RKO (cell line): ENCODE measurements at regions not wholly inside any gene's neighbourhood (a gene's known extent, or its start where the extent isn't known, plus 50 kb on each side); places are given as distances from the start of the nearest gene placed in this dataset.

Experiments
- DNase-seq: peaks from one replicate; pipeline ENCODE4 v3.0.0-alpha.2; 2016; ENCODE audit warnings: low spot score

DNA sequence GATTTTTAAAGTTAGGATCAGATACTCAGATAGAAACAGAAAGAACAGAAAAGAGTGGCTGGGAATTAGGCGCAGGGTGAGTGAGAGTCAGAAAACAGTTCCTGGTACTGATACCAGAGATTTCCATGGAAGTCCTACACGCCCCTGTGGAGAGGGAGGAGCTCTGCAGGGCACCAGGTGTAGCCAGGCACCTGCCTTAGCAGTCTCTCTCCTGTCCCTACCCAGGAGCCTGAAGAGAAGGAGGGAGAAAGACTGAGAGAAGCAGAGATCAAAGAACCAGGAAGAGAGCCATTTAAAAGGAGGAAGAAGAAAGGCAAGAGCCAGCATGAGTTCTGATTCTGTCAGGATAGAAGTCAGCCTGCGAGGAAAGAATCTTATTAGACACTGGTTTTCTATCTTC is 65.0 kb downstream of the CBLN1 start:
- DNase-seq: no peak

DNA sequence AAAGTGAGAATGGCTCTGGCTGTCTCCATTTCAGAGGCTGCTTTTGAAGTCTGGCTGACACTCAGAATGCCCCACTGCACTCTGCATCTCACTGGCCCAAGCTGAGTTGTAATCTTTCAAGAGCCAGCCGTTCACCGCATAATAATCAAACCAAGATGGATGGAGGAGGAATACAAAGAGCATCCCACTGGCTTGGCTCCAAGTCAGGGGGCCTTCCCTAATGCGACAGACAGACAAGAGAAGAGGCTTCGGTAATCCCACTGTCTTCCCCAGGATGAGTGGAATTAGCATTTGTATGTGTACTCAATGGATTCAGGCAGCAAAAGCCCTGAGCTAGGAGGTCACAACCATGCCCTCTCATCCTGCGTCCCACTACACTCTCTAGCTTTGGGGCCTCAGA is 68.0 kb downstream of the CBLN1 start:
- DNase-seq: no peak

DNA sequence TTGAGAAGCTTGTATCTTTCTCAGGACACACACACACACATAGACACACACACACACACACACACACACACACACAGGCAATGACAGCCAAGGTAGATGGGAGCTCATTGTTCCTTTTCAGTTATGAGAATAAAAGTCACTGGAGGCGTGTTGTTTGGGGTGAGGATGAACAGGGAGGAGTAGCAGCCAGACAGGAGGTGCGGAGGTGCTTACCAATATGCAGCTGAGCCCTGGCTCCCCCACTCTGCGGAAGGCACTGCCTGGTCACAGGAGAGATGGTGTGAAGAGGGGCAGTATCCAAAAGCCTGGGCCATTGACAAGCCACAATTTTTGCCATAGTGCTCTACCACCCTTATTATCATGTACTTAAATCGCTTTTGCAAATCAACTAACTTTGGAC is 77.4 kb downstream of the CBLN1 start:
- DNase-seq: no peak

DNA sequence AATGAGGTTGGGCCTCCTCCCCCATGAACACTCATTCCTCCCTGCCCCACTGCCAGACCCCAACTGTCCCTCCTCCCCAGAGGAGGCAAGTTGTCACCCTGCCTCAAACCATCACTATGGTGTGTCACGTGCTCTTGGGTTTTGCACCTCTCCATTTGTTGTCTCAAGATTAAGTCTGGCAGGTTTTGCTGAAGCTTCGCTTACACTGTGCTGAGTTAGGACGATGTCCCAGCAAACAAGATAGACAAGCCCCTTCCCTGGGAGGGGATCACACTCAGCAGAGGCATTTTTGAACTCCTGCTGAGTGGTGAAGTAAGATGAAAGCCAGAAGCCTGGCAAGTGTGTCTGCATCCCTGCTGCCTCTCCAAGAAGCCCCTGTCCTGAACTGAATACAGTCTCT is 78.3 kb downstream of the CBLN1 start:
- DNase-seq: no peak

DNA sequence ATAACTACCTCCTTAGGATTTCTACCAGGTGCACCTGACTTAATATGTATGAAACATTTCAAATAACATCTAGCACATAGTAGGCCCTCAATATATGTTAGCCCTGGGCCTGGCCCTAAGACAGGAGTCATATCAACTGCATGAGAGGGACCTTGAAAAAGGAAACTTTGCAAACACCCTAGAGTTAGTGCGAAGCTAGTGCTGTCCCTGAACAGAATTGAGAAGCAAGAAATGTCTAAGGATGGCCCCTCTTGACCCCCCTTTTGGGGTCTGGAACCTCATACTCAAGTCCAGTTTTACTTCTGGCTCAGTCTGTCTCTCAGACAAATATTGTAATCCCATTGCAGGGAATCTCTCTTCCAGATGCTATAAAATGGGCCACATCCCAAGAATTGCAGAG is 80.5 kb downstream of the CBLN1 start:
- DNase-seq: no peak

DNA sequence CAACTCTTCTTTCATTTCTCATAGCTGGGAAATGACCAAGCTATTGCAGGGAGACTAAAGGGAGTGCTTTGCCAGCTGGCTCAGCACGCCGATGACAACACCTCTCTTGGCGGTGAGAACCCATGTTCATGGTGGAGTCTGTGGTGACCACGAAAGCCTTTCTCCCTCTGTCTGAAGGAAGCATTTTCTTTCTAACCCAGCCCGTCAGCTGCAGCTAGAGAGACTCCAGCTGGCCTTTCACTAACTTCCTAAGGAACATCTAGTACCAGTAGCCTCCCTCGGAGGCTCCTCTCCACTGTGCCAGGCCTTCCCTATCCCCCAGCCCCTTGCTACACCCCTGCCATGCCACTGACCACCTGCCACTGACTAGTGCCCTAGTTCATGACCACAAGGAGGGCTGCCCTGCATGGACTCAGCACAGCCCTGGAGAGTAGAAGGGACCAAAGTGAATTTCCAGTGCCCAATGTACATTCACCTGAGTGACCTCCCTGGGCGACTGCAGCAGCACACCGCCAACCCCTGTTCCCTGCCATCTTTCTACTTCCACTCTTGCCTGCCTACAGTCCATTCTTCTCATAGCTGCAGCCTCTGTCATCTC is 81.3 kb downstream of the CBLN1 start:
- no peak for DNase-seq

DNA sequence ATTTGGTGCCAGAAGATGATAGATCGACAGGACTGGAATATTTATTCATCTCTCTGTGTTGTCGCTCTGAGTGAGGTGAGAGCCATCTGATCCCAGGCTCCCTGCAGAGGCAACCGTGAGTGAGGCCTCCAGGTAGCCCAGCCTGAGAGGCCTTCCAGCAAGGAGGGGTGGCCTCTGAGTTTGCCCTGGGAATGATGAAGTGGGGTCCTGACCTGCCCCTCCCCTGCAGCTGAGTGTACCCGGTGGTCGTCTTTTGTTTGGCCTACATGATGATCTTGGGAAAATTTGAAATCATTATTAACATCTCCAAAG is 86.4 kb downstream of the CBLN1 start:
- DNase-seq: no peak

DNA sequence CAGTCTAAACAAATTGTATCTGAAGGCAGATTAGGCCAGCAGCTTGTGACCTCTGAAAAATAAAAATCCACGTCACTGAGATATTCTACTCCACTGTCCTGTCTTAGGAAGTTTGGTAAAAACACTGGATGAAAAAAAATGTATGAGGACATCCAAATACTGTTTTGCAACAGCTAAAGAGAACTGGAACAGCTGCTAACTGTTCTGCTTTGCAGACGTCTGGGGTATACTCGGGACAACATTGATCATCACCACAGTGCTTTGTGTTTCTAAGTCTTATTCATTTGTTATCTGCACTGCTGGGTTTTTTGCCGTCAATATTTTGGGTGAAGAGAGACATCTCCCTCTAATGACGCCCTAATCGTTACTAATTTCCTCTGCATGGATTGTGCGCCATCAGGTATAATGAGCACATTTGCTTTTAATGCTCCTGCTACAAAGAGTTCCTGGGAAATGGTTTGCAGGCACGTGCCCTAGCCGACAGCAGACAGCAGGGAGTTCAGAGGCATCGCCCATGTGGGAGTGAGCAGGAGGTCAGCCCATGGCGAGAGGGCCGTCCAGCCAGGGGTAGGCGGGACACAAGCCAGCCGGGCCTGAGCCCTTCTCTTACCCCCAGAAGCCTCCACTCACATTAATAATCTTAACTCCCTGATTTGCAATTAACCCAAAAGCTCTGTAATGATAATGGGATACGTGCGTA is 87.0 kb downstream of the CBLN1 start:
- no peak for DNase-seq

DNA sequence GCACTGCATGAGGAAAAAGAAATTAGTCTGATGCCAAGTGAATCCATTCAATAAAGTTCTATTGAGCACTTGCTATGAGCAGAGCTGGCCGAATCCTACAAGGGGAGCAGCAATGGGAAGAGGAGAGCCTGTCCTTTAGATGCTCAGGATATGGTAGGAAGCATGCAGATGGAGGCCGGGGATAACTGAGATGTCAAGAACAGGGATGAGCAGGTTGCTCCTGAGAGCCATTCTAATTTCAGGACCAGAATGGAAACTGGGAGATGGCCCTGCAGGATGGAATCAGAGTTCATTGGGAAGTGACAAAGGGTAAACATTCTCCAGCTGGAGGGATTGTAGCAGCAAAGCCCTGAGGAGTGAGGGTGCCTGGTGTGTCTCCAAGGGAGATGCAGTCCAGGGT is 88.0 kb downstream of the CBLN1 start:
- DNase-seq: no peak

DNA sequence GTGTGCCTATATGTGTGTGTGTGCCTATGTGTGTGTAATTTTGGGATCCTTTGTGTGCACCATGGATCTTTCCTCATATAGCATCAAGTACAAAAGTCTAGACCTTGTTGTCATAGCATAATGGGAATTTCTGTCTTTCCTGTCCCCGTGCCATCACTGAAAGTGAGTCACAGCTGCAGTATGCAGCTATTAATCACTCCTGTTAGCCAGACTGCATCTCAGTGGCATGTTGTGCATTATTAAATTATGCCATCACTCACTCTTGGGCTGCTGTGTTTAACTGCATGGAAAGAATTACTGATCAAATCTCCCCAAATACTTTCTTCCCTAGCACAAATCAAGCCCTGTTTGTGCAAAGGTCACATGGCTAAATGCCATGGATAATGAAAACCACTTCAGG is 92.4 kb downstream of the CBLN1 start:
- peak; percentile 51 for DNase-seq

DNA sequence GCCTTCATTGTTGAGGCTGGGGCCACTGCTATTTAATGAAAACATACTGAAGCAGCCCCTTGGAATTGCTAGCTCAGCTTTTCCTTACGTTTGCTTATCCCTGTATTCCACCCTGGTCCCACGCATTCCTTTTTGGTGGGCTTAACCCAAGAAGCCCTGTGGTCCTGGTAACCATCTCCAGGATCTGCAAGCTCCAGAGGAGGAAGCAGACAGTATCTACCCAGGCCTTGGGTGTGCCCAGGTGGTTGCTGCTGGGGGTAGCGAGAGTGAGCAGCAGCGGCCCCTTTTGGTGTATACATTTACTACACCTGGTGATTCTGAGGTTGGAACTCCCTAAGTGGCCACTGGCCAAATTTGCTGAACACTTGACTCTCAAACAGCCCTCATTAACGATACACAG is 97.7 kb downstream of the CBLN1 start:
- no peak for DNase-seq

DNA sequence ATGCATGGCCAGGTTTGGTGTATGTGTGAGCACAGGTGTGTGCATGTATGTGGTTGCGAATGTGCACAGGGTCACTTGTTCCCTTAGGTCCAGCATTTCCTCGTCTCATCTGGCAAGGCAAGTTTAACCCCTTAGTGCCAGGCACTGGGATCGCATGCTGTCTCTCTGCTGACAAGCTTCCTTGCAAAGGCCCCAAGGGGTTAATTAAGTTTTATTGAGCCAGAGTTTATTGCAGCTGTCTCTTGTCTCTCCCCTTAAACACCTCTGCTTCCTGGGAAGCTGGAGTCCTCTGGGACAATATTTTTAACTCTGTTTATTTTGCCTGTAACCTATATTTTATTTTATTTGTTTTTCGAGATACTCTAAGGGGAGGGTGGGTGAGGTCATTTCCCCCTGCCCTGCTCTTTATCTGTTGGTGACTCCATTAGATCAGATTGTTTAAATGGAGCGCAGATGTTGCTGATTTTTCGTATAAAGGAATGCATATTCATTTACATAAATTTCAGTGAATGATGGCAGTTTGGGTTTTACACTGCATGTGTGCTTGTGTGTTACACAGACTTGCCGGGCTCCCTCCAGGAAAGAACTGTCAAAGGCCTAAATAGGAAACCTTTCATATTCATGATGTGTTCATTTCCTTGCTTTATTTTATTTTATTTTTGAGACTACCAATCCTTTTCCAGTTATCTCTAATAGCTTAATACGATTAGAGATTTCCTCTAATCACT is 99.7 kb downstream of the CBLN1 start:
- no peak for DNase-seq

DNA sequence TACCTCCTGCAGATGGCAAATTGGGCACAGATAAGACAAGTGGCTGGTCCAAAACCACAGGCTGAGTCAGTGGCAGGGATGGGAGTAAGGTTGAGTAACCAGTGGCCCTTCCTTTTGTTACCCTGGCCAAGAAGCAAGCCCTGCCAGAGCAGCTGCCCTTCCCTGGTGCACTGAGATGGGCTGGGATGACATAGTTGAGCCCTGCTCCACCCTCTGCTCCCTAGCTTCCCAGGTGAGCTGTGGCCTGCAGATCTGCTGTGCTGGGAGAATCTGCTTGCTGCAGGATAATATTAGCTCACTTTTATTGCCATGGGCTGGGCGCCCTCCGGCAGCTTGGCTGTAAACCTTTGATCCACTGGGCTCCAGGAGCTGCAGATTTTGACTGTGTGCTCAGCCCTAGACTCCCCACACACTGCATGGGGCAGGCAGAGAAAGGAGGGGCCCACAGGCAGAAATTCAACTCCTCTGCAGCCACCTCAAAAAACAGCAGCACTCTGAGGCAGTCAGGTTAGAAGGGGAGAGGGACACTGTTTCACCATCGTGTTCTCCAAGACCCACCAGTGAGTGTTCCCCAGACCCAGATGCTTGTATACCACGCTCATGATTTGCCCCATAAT is 101.8 kb downstream of the CBLN1 start:
- no peak for DNase-seq

DNA sequence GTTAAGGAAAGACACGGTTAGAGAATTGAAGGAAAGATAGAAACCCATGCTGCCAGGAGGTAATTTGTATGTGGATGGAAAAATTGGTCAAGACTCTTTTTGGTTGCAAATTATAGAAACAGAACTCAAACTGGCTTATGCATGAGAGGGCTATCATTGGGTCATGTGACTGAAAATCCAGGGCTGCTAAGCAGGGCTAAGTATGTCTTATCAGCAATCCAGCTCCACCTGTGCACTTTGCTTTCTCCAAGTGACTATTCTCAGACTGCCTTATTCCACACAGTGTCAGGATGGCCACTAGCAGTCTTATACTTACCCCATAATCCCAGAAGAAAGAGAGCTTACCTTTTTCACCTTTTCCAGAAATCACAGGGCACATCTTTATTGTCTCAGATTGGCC is 113.5 kb downstream of the CBLN1 start:
- no peak for DNase-seq

DNA sequence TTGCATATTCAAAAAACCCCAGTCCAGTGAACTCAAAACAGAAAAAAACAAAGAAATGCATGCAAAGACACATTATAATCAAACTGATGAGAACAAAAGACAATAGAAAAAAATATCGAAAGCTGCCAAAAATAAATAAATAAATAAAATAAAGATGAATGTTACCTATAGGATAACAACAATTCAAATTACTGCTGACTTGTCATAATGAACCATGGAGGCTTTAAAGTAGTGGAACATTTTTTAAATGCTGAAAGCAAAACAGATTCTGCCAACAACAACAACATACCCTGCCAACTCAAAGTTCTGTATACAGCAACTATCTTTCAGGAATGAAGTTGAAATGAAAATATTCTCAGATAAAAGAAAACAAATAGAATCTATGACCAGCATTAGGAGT is 116.6 kb downstream of the CBLN1 start:
- no peak for DNase-seq

DNA sequence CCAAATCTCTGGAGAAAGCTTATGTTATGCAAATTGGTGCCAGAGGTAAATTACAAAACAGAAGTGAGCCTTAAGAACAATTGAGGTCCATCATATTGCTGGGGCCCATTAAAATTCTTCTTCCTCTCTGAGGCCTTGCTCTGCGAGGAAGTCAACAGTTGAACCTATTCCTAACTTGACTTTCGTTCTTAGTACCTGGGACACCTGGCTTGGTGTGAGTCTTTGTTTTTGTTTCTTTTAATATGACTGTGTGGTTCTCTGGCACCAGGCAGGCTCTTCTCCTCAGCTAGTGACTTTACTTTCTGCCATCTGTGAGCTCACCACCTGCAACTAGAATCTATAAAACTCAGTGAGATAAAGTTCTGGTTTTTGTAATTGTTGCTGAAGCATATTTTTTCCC is 120.4 kb downstream of the CBLN1 start:
- DNase-seq: no peak

DNA sequence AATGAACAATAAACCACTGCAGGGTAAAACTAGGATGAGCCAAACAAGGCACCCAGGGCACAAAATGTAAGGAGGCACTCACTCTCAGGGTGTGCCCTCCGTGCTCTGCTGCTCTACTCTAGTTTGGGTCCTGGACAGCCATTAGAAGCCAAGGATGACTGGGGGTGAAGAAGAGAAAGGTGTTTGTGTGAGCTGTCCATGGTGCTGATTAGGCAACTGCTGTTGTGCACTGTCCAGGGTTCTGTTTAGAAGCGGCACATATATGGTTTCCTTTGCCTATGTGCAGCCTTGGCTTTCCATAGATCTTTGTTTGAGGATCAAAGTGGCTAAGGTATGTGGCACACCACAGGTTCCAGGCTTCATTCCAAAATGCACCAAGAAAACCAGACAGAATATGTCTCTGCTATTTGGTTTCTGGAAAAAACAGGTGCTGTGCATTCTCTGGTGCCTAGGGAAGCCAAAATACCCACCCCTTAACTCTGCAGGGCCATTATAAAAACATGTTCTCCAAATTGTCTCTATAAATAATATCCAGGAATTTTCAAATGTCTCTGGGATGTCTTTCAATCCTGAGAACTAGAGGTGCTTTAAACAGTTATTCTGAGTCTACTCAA is 123.5 kb downstream of the CBLN1 start:
- peak; percentile 75 for DNase-seq

DNA sequence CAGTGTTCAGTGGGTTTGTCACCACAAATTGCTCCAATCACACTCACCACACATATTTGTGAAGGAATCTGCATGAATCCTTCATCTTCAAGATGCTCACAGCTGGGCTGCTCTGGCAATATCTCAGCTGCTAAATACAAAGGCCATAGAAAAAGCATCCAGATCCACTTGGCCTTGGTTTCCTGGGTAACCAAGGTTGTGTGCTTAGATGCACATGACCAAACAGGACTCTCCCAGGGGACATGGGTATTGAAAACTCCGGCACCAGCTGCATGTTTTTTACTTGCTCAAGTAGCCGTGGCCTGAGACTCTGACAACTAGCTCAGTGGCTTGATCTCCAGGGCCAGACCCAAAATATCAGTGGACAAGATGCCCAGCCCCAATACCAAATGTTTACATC is 131.3 kb downstream of the CBLN1 start:
- DNase-seq: no peak

DNA sequence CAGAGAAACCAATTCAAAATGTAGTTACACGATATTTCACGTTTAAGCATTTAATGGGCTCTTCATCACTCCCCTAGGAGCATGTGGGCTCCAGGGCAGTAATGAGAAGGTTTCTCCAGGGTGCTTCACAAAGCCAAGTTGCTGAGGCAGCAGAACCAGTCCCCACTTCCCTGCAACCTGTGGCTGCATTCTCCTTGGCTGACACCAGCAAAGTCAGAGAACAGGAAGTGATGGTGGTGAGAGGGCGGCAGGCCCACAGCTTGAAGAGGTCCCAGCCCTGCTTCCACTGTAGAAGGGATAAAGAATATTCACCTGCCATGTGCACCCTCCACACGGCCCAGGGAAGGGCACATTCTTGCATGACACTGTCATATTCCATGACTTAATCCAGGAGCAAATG is 133.2 kb downstream of the CBLN1 start:
- no peak for DNase-seq

DNA sequence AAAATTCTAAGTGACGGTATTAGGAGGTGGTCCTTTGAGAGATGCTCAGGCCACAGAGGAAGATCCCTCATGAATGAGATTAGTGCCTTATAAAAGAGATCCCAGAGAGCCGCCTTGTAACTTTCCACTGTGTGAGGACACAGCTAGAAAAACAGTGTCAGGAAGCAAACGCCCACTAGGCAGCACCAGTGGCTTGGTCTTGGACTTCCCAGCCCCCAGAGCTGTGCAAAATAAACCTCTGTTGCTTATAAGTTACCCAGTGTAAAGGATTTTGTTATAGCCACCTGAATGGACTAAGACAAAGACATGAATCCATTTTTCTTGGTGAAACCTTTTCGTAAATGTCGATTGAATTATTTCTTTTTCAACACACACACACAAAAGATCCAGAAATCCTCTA is 141.0 kb downstream of the CBLN1 start:
- DNase-seq: no peak

DNA sequence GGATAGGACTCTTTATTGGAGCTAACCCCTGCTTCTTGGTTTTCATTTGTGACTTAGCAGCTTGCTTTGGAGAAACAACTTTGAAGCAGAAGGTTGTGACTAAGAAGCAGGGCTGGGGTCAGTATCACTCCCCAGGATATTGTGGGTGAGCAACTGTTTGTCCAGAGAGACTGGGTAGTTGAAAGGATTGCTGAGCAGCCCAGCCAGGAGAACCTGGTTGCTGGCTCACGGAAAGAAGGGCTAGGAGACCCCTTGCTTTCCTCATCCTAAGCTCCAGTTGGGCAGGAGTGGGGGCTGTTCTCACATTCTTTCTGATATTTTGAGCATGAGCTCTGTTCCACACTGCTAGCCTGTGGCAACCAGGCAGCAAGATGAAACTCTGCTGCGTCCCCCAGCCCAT is 151.2 kb downstream of the CBLN1 start:
- no peak for DNase-seq

DNA sequence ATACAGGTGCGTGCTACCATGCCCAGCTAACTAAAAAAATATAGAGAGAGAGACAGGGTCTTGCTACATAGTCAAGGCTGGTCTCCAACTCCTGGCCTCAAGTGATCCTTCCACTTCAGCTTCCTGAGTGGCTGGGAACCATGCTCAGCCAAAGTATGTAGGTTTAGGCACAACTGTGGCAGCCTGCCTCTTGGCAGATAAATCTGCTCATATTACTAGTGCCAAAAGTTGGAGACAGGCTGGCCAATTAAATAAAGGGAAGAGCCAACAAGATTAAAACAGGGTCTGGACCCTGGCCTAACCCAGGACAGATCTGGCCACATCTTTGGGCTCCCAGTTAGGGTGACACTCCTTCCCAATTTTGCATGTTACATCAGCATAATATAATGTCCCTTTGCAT is 151.7 kb downstream of the CBLN1 start:
- no peak for DNase-seq

DNA sequence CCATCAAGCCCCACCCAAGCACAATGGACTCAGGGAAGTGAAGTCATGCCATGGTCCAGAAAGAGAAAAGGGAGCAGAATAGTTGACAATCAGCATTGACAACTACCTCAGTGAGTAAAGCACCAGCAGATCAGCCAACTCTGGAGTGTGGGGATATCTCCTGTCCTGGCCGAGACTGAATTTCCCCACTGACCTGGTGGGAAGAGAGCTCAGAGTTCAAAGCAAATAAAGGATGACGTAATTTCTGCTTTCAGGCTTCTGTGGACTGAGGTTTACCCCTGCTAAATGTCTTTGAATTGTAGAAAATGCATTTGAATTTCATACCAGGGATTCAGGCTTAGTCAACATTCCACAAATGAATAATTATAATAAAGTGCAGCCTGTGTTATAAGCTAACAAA is 152.9 kb downstream of the CBLN1 start:
- no peak for DNase-seq
